Naive thymus-derived CD4-positive, alpha-beta T cell (primary cell): ENCODE measurements at regions not wholly inside any gene's neighbourhood (a gene's known extent, or its start where the extent isn't known, plus 50 kb on each side); places are given as distances from the start of the nearest gene placed in this dataset.

Experiments
- ATAC-seq: fragments of 150-1000 bp; cut with Tn5 transposase; 2 replicates; pipeline ENCODE4 v1.10.0; 2021; ENCODE audit warnings: mild to moderate bottlenecking, moderate library complexity
- CTCF ChIA-PET: fragments of 350-600 bp; sonication (Branson Sonifier 250); formaldehyde crosslinking; loops from one replicate; lab custom pipeline; 2021; ENCODE audit warnings: antibody characterized with exemption; lab: Charles Lee
- POLR2A ChIA-PET: fragments of 350-600 bp; sonication (Branson Sonifier 250); formaldehyde crosslinking; loops from one replicate; lab custom pipeline; 2021; ENCODE audit warnings: antibody characterized with exemption, inconsistent platforms; lab: Charles Lee
- DNase-seq, 9 donors: peaks; one replicate each; pipeline versions ENCODE4 v3.0.0 to v3.0.0-alpha.2; 2020 to 2022; ENCODE audit warnings: mixed read lengths in 1 of 9
- H3K27ac ChIP-seq: one replicate; pipeline ENCODE4 v1.7.0; 2013; ENCODE audit warnings: mild to moderate bottlenecking, low read depth, low read length, moderate library complexity
- H3K27me3 ChIP-seq, 2 donors: one replicate each; pipeline ENCODE4 v1.7.0; 2013; ENCODE audit warnings: low read length in 2 of 2, mild to moderate bottlenecking in 2 of 2, moderate library complexity in 2 of 2; ENCODE audit not compliant: control insufficient read depth in 2 of 2, insufficient read depth in 2 of 2
- H3K36me3 ChIP-seq, 3 experiments: 1 replicate in 2 of 3; 2 replicates in 1 of 3; pipeline ENCODE4 v1.7.0; 2013; ENCODE audit warnings: low read length in 3 of 3, mild to moderate bottlenecking in 3 of 3, moderate library complexity in 1 of 3; ENCODE audit not compliant: insufficient read depth in 3 of 3, control insufficient read depth in 2 of 3
- H3K4me1 ChIP-seq, 2 donors: one replicate each; pipeline ENCODE4 v1.7.0; 2013; ENCODE audit warnings: low read length in 2 of 2, mild to moderate bottlenecking in 2 of 2, moderate library complexity in 1 of 2; ENCODE audit not compliant: control insufficient read depth in 2 of 2, insufficient read depth in 2 of 2
- H3K4me3 ChIP-seq: 2 replicates; pipeline ENCODE4 v1.7.0; 2013; ENCODE audit warnings: mild to moderate bottlenecking, low read length
- H3K9me3 ChIP-seq, 3 experiments: 1 replicate in 2 of 3; 2 replicates in 1 of 3; pipeline ENCODE4 v1.7.0; 2013; ENCODE audit warnings: low read length in 3 of 3; ENCODE audit not compliant: control insufficient read depth in 2 of 3
- H3K27ac Mint-ChIP-seq, 9 donors: one replicate each; pipeline ENCODE4 v1.8.0; 2020 to 2022; ENCODE audit warnings: mixed read lengths in 9 of 9, mild to moderate bottlenecking in 8 of 9, moderate library complexity in 5 of 9, inconsistent platforms in 2 of 9
- H3K27me3 Mint-ChIP-seq, 5 donors: one replicate each; pipeline ENCODE4 v1.8.0; 2021 to 2022; ENCODE audit warnings: mixed read lengths in 5 of 5, mild to moderate bottlenecking in 1 of 5
- H3K36me3 Mint-ChIP-seq, 5 donors: one replicate each; pipeline ENCODE4 v1.8.0; 2020 to 2022; ENCODE audit warnings: mixed read lengths in 5 of 5, mild to moderate bottlenecking in 3 of 5, inconsistent platforms in 1 of 5
- H3K4me1 Mint-ChIP-seq, 7 donors: one replicate each; pipeline ENCODE4 v1.8.0; 2020 to 2022; ENCODE audit warnings: mixed read lengths in 7 of 7, mild to moderate bottlenecking in 3 of 7, inconsistent platforms in 1 of 7
- H3K4me3 Mint-ChIP-seq, 10 donors: one replicate each; pipeline ENCODE4 v1.8.0; 2020 to 2022; ENCODE audit warnings: mild to moderate bottlenecking in 10 of 10, mixed read lengths in 10 of 10, moderate library complexity in 6 of 10, inconsistent platforms in 2 of 10
- H3K9me3 Mint-ChIP-seq, 11 donors: one replicate each; pipeline ENCODE4 v1.8.0; 2020 to 2022; ENCODE audit warnings: mixed read lengths in 11 of 11, mild to moderate bottlenecking in 4 of 11, inconsistent platforms in 1 of 11, moderate library complexity in 1 of 11
- intact Hi-C, 2 donors: fragments of 100-400 bp; cut with micrococcal nuclease; formaldehyde crosslinking; loops; one replicate each; pipeline ENCODE4 v1.15.1; 2023

GRCh38 chr5:98066910-98067309 is 706.6 kb upstream of the RGMB start:
- H3K27ac Mint-ChIP-seq, result no peak overlapping the region
- H3K36me3 Mint-ChIP-seq, result no peaks in the 10 kb centered on the region
- no peak overlapping the region for H3K27ac ChIP-seq
- H3K27me3 ChIP-seq, result no peaks in the 10 kb centered on the region
- no peaks in the 10 kb centered on the region for H3K9me3 ChIP-seq
- peaks cover 0 to 4% (median 0%) of the 10 kb centered on the region in 7 donors for H3K4me1 Mint-ChIP-seq
- H3K9me3 Mint-ChIP-seq, result no peaks in the 10 kb centered on the region
- H3K4me1 ChIP-seq, result no peaks in the 10 kb centered on the region
- no peaks in the 10 kb centered on the region for H3K36me3 ChIP-seq
- peaks cover 0 to 8% (median 4%) of the 10 kb centered on the region in 5 donors for H3K27me3 Mint-ChIP-seq
- ATAC-seq (no peak), DNase-seq (no peak)
- no peak overlapping the region for H3K4me3 Mint-ChIP-seq
- no peak overlapping the region for H3K4me3 ChIP-seq
- POLR2A ChIA-PET, result no interaction called here
- intact Hi-C loops, result no loop called here
- CTCF ChIA-PET, result no interaction called here

GRCh38 chr5:98069876-98070512 is 703.5 kb upstream of the RGMB start:
- Histone ChIP-seq H3K27me3 (no peaks in the 10 kb centered on the region), H3K4me1 (no peaks in the 10 kb centered on the region), H3K36me3 (no peaks in the 10 kb centered on the region), H3K4me3 (no peak overlapping the region), H3K27ac (no peak overlapping the region), H3K9me3 (no peaks in the 10 kb centered on the region)
- H3K9me3 Mint-ChIP-seq, result no peaks in the 10 kb centered on the region
- no peak overlapping the region for H3K27ac Mint-ChIP-seq
- ATAC-seq (no peak), DNase-seq (no peak)
- POLR2A ChIA-PET, result no interaction called here
- H3K27me3 Mint-ChIP-seq, result peaks cover 0 to under 1% (median 0%) of the 10 kb centered on the region in 5 donors
- peaks cover 0 to 4% (median 0%) of the 10 kb centered on the region in 7 donors for H3K4me1 Mint-ChIP-seq
- CTCF ChIA-PET, result no interaction called here
- H3K36me3 Mint-ChIP-seq, result no peaks in the 10 kb centered on the region
- intact Hi-C loops, result no loop called here
- H3K4me3 Mint-ChIP-seq, result no peak overlapping the region

- H3K9me3 ChIP-seq, result no peaks in the 10 kb centered on the region
- peaks cover 0 to 2% (median 0%) of the 10 kb centered on the region in 11 donors for H3K9me3 Mint-ChIP-seq
- no peaks in the 10 kb centered on the region for H3K27me3 ChIP-seq
- peaks cover 0 to 7% (median 0%) of the 10 kb centered on the region in 5 donors for H3K27me3 Mint-ChIP-seq
- peaks cover 0 to 4% (median 0%) of the 10 kb centered on the region in 7 donors for H3K4me1 Mint-ChIP-seq
- ChIA-PET POLR2A (no interaction called here), CTCF (no interaction called here)
- H3K4me3 Mint-ChIP-seq, result no peak overlapping the region
- no peak overlapping the region for H3K4me3 ChIP-seq
- DNase-seq, result no peak
- no peaks in the 10 kb centered on the region for H3K4me1 ChIP-seq
- no peak overlapping the region for H3K27ac Mint-ChIP-seq
- intact Hi-C loops, result no loop called here
- ATAC-seq, result no peak
- H3K36me3 Mint-ChIP-seq, result no peaks in the 10 kb centered on the region
- H3K27ac ChIP-seq, result no peak overlapping the region
- H3K36me3 ChIP-seq, result no peaks in the 10 kb centered on the region
Observed at GRCh38 chr5:98072921-98073320, 700.5 kb upstream of the RGMB start.

- no peaks in the 10 kb centered on the region for H3K36me3 ChIP-seq
- no peaks in the 10 kb centered on the region for H3K9me3 ChIP-seq
- Mint-ChIP-seq H3K36me3 (no peaks in the 10 kb centered on the region), H3K27me3 (peaks cover 0 to 14% (median 9%) of the 10 kb centered on the region in 5 donors), H3K27ac (no peak overlapping the region), H3K9me3 (peaks cover 0 to 2% (median 0%) of the 10 kb centered on the region in 11 donors), H3K4me3 (no peak overlapping the region), H3K4me1 (no peaks in the 10 kb centered on the region)
- DNase-seq, result no peak
- no peak for ATAC-seq
- ChIA-PET POLR2A (no interaction called here), CTCF (no interaction called here)
- H3K4me3 ChIP-seq, result no peak overlapping the region
- intact Hi-C loops, result no loop called here
- no peaks in the 10 kb centered on the region for H3K27me3 ChIP-seq
- H3K4me1 ChIP-seq, result no peaks in the 10 kb centered on the region
- H3K27ac ChIP-seq, result no peak overlapping the region
Observed at GRCh38 chr5:98076501-98076900, 697.0 kb upstream of the RGMB start.

GRCh38 chr5:98085593-98085992 is 687.9 kb upstream of the RGMB start:
- H3K27ac ChIP-seq, result no peak overlapping the region
- peaks cover 0 to 1% (median 0%) of the 10 kb centered on the region in 11 donors for H3K9me3 Mint-ChIP-seq
- CTCF ChIA-PET, result no interaction called here
- POLR2A ChIA-PET, result no interaction called here
- H3K4me1 Mint-ChIP-seq, result no peaks in the 10 kb centered on the region
- H3K4me1 ChIP-seq, result no peaks in the 10 kb centered on the region
- H3K4me3 ChIP-seq, result no peak overlapping the region
- no peaks in the 10 kb centered on the region for H3K36me3 ChIP-seq
- DNase-seq, result no peak
- intact Hi-C loops, result no loop called here
- no peaks in the 10 kb centered on the region for H3K27me3 ChIP-seq
- ATAC-seq, result no peak
- no peak overlapping the region for H3K4me3 Mint-ChIP-seq
- no peak overlapping the region for H3K27ac Mint-ChIP-seq
- H3K36me3 Mint-ChIP-seq, result no peaks in the 10 kb centered on the region
- peaks cover 0 to 5% (median under 1%) of the 10 kb centered on the region in 5 donors for H3K27me3 Mint-ChIP-seq
- H3K9me3 ChIP-seq, result no peaks in the 10 kb centered on the region

GRCh38 chr5:98095072-98095471 is 678.4 kb upstream of the RGMB start:
- Histone ChIP-seq H3K36me3 (no peaks in the 10 kb centered on the region), H3K9me3 (no peaks in the 10 kb centered on the region), H3K4me3 (no peak overlapping the region), H3K4me1 (no peaks in the 10 kb centered on the region), H3K27ac (no peak overlapping the region), H3K27me3 (no peaks in the 10 kb centered on the region)
- Mint-ChIP-seq H3K27ac (no peak overlapping the region), H3K9me3 (peaks cover 0 to 1% (median 0%) of the 10 kb centered on the region in 11 donors), H3K36me3 (no peaks in the 10 kb centered on the region), H3K4me3 (no peak overlapping the region), H3K27me3 (no peaks in the 10 kb centered on the region), H3K4me1 (no peaks in the 10 kb centered on the region)
- intact Hi-C loops, result no loop called here
- POLR2A ChIA-PET, result no interaction called here
- ATAC-seq (no peak), DNase-seq (no peak)
- CTCF ChIA-PET, result no interaction called here

GRCh38 chr5:98096155-98096554 is 677.3 kb upstream of the RGMB start:
- H3K9me3 Mint-ChIP-seq, result peaks cover 0 to 1% (median 0%) of the 10 kb centered on the region in 11 donors
- ATAC-seq (no peak), DNase-seq (no peak)
- no peak overlapping the region for H3K27ac Mint-ChIP-seq
- Histone ChIP-seq H3K27ac (no peak overlapping the region), H3K9me3 (no peaks in the 10 kb centered on the region), H3K27me3 (no peaks in the 10 kb centered on the region), H3K4me1 (no peaks in the 10 kb centered on the region), H3K36me3 (no peaks in the 10 kb centered on the region), H3K4me3 (no peak overlapping the region)
- H3K36me3 Mint-ChIP-seq, result no peaks in the 10 kb centered on the region
- ChIA-PET CTCF (no interaction called here), POLR2A (no interaction called here)
- H3K4me3 Mint-ChIP-seq, result no peak overlapping the region
- H3K27me3 Mint-ChIP-seq, result no peaks in the 10 kb centered on the region
- H3K4me1 Mint-ChIP-seq, result no peaks in the 10 kb centered on the region
- intact Hi-C loops, result no loop called here
